NB4 (cell line): ENCODE measurements at regions not wholly inside any gene's neighbourhood (a gene's known extent, or its start where the extent isn't known, plus 50 kb on each side); places are given as distances from the start of the nearest gene placed in this dataset.
A peak's percentile ranks its signal among the peaks of the same experiment; 100 is the strongest.
"Not testable (repeated sequence)": the region's sequence is repeated elsewhere in the genome, so short reads cannot be mapped to it uniquely, and the experiment has no call there.

Source experiments
- DNase-seq: peaks from one replicate; pipeline ENCODE4 v3.0.0; 2010; ENCODE audit warnings: low read depth
- H3K4me3 ChIP-seq: one replicate; pipeline ENCODE4 v1.5.1; 2011; ENCODE audit warnings: mild to moderate bottlenecking, low read depth, low read length, moderate library complexity
- MYC ChIP-seq: IDR thresholded peaks from 2 replicates; pipeline ENCODE4 v1.6.1; 2011; ENCODE audit warnings: low read depth, low read length
- POLR2A ChIP-seq: IDR thresholded peaks from 2 replicates; pipeline ENCODE4 v1.6.1; 2011; ENCODE audit warnings: mild to moderate bottlenecking; ENCODE audit not compliant: insufficient read length; ENCODE audit errors: extremely low read depth
- TF ChIP-seq, protein P1 (sequence below): IDR thresholded peaks from 2 replicates; pipeline ENCODE4 v1.6.1; 2011; ENCODE audit warnings: low read depth, low read length
- TF ChIP-seq, protein P2 (sequence below): IDR thresholded peaks from one replicate; pipeline ENCODE4 v1.5.1; 2012; ENCODE audit warnings: low read depth, low read length

DNA sequence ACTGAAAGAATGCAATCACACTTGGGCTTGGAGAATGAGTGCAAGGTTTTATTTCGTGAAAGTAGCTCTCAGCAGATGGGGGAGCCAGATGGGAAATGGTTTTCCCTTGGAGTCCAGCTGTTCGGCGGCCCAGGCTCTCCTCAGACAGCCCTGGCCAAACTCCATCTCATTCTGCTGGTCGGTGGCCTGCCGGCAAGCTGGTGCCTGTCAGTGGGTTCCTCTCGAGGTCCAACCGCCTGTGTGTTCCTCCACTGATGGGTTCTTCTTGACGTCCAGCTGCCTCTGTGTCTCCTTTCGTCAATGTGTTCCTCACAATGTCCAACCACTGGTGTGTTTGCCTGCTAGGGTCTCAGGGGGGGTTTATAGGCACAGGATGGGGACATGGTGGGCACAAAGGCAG, 80.3 kb downstream of the POU3F4 start:
- TF ChIP-seq POLR2A (no peak), MYC (no peak)
- TF ChIP-seq, protein P1, sequence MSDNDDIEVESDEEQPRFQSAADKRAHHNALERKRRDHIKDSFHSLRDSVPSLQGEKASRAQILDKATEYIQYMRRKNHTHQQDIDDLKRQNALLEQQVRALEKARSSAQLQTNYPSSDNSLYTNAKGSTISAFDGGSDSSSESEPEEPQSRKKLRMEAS = no peak
- TF ChIP-seq, protein P2, sequence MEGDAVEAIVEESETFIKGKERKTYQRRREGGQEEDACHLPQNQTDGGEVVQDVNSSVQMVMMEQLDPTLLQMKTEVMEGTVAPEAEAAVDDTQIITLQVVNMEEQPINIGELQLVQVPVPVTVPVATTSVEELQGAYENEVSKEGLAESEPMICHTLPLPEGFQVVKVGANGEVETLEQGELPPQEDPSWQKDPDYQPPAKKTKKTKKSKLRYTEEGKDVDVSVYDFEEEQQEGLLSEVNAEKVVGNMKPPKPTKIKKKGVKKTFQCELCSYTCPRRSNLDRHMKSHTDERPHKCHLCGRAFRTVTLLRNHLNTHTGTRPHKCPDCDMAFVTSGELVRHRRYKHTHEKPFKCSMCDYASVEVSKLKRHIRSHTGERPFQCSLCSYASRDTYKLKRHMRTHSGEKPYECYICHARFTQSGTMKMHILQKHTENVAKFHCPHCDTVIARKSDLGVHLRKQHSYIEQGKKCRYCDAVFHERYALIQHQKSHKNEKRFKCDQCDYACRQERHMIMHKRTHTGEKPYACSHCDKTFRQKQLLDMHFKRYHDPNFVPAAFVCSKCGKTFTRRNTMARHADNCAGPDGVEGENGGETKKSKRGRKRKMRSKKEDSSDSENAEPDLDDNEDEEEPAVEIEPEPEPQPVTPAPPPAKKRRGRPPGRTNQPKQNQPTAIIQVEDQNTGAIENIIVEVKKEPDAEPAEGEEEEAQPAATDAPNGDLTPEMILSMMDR = no peak
- DNase-seq = no peak
- no peak overlapping the region for H3K4me3 ChIP-seq

DNA sequence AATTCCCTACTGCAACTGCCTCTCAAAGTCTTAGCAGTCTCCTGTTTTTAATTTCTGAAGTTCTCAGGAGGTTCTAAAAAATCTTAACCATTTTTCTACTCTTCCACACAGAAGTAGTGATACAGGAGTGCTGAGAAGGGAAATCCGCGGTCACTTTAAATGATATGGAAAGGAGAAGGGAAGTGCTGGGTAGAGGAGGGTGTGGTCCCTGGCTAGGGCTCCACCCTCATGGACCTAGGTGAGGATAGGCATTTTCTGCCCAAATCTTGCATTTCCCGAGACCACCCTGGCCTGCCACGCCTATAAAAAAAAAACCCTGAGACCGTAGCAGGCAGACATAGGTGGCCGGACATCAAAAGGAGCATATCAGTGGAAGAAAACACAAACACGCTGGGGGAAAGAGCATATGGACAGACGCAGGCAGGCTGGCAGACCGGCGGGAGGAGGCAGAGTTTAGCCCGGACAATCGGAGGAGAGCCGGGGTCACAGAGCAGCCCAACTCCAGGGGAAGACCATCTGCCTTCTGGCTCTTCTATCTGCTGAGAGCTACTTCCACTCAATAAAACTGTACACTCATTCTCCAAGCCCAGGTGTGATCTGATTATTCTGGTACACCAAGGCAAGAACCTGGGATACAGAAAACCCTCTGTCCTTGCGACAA, 85.7 kb downstream of the POU3F4 start:
- no peak for DNase-seq
- no peak for TF ChIP-seq POLR2A
- TF ChIP-seq, protein P2 = no peak
- TF ChIP-seq MYC = no peak
- TF ChIP-seq, protein P1 = no peak
- no peak overlapping the region for H3K4me3 ChIP-seq

DNA sequence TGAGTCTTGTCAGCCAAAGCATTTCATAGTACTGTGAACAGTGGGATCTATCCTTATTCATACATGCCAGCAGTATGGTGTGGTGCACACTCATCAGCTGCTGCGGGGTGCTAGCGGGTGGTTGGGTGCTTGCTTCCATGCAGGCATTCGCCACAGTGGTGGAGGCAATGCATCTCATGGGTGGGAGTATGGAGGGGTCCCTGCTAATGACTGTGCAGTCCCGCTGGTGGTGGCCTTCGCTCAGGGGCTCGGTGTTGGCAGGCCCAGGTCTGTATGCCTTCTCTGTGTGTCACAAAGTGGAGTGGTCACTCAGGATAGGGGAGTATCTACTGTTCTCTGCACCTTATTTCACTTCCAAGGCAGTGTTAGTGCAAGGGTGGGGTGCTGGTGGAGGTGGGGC, 122.6 kb downstream of the POU3F4 start:
- no peak overlapping the region for H3K4me3 ChIP-seq
- TF ChIP-seq, protein P1 = no peak
- TF ChIP-seq POLR2A (no peak), MYC (no peak)
- TF ChIP-seq, protein P2 = no peak
- no peak for DNase-seq

DNA sequence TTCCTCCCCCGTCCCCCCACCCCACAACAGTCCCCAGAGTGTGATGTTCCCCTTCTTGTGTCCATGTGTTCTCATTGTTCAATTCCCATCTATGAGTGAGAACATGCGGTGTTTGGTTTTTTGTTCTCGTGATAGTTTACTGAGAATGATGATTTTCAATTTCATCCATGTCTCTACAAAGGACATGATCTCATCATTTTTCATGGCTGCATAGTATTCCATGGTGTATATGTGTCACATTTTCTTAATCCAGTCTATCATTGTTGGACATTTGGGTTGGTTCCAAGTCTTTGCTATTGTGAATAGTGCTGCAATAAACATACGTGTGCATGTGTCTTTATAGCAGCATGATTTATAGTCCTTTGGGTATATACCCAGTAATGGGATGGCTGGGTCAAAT, 141.6 kb downstream of the POU3F4 start:
- H3K4me3 ChIP-seq, DNase-seq: not testable (repeated sequence)

DNA sequence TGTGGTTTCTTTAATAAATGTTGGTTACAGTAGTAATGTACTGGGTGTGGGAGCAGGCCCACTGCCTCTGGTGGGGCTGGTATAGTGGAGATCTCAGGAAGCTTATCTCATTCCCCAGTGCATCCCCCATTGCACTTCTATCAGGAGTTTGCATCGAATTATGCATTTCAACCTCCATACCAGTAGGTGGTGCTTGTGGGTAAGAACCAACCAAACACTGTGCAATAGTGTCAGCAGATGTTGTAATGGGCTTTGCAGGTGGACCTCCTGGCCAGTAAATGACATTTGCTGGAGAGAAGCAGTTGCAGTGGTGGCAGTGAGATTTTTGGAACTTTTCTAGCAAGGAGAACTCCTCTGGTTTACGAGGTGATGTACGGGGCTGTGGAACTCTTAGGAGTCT, 150.6 kb downstream of the POU3F4 start:
- no peak overlapping the region for H3K4me3 ChIP-seq
- peak; percentile 20 for DNase-seq
- TF ChIP-seq, protein P2 = peak; percentile 37
- TF ChIP-seq, protein P1 = no peak
- TF ChIP-seq MYC = no peak
